SH-SY5Y (cell line): ENCODE measurements at regions not wholly inside any gene's neighbourhood (a gene's known extent, or its start where the extent isn't known, plus 50 kb on each side); places are given as distances from the start of the nearest gene placed in this dataset.

ENCODE experiments used
- GATA2 ChIP-seq: IDR thresholded peaks from 2 replicates; pipeline ENCODE4 v1.6.1; 2011; ENCODE audit warnings: mild to moderate bottlenecking, low read depth, low read length
- GATA3 ChIP-seq: IDR thresholded peaks from 2 replicates; pipeline ENCODE4 v1.6.1; 2011; ENCODE audit warnings: low read depth, mild to moderate bottlenecking, low read length, moderate library complexity

DNA sequence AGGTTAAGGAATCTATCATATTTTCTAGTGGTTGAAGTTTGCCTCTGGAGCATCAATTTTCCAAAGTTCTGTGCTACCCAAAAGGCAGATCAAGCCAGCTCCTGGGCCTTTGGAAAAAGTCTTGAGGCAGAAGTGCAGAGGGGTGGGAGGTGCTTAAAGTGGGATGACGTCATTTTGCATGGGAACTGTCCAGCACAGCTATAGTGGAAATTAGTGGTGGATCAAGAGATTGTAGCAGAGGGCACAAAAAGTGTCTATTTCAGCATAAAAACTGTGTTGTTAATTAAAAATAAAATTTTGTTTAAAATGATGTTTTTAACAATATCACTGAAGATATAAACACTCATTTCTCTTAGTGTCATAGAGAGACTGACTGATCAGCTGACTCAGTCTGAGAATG, 221.9 kb downstream of the LRRN1 start:
- no peak for TF ChIP-seq GATA2
- no peak for TF ChIP-seq GATA3
